ENCODE measurements at regions not wholly inside any gene's neighbourhood (a gene's known extent, or its start where the extent isn't known, plus 50 kb on each side); places are given as distances from the start of the nearest gene placed in this dataset.

DNA sequence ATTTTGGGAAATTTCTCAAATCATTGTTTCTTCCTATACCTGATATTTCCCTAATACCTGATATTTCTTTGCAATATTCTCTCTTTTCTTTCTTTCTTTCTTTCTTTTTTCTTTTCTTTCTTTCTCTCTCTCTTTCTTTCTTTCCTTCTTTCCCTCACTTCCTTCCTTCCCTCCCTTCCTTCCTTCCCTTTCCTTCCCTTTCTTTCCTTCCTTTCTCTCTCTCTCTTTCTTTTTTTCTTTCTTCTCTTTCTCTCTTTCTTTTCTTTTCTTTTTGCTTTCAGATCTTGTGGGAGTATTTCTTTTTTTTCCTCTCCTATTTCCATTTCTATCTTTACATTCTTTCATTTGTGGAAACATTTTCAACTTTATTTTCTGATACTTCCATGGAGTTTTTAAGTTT lies 76.1 kb upstream of the ANKEF1 start:
- peaks cover 1% of the 10 kb centered on the region for H3K9me3 ChIP-seq (ENCODE audit: control insufficient read depth, low read length)
- H3K27ac ChIP-seq (ENCODE audit: low read depth in 1 of 2, low read length in 2 of 2), result no peak overlapping the region
- no peaks in the 10 kb centered on the region for H3K4me1 ChIP-seq (ENCODE audit: control insufficient read depth in 1 of 2, insufficient read depth in 2 of 2, low read length in 2 of 2)
- ATAC-seq (ENCODE audit: low FRiP score) (no peak), DNase-seq (no peak)
- no peaks in the 10 kb centered on the region for H3K36me3 ChIP-seq (ENCODE audit: control insufficient read depth in 1 of 2, insufficient read depth in 2 of 2, low read length in 1 of 2)
- intact Hi-C loops (cut with DNase I), result no loop called here
- no peak overlapping the region for H3K4me3 ChIP-seq (ENCODE audit: low read length in 2 of 2)
- no peaks in the 10 kb centered on the region for H3K27me3 ChIP-seq (ENCODE audit: control insufficient read depth in 1 of 2, insufficient read depth in 2 of 2, low read length in 1 of 2)

DNA sequence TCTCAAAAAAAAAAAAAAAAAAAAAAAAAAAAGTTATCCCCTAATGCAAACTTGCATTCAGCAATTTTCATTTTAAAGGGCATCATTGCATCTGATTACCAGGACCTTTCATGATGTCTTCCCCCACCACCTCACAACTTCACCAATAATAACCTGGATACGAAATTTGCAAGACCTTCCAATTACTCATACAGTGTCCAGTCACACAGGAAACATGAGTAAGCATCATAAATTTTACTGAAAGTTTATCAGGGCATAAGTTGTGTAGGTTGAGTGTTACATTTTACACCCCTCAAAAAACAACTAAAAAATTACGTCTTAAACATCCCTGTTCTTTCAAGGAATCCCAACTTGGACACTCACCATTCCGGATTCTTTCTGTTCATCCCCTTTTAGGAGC lies 79.1 kb upstream of the ANKEF1 start:
- no peak for ATAC-seq (ENCODE audit: low FRiP score)
- no peaks in the 10 kb centered on the region for H3K36me3 ChIP-seq (ENCODE audit: control insufficient read depth in 1 of 2, insufficient read depth in 2 of 2, low read length in 1 of 2)
- WGBS, 2 donors, result 59% methylated on average over 3 of the region's 3 CpGs
- intact Hi-C loops (cut with DNase I), result no loop called here
- H3K4me1 ChIP-seq (ENCODE audit: control insufficient read depth in 1 of 2, insufficient read depth in 2 of 2, low read length in 2 of 2), result no peaks in the 10 kb centered on the region
- no peaks in the 10 kb centered on the region for H3K9me3 ChIP-seq (ENCODE audit: control insufficient read depth, low read length)
- no peak overlapping the region for H3K4me3 ChIP-seq (ENCODE audit: low read length in 2 of 2)
- H3K27ac ChIP-seq (ENCODE audit: low read depth in 1 of 2, low read length in 2 of 2), result no peak overlapping the region
- no peaks in the 10 kb centered on the region for H3K27me3 ChIP-seq (ENCODE audit: control insufficient read depth in 1 of 2, insufficient read depth in 2 of 2, low read length in 1 of 2)
- DNase-seq, result no peak

DNA sequence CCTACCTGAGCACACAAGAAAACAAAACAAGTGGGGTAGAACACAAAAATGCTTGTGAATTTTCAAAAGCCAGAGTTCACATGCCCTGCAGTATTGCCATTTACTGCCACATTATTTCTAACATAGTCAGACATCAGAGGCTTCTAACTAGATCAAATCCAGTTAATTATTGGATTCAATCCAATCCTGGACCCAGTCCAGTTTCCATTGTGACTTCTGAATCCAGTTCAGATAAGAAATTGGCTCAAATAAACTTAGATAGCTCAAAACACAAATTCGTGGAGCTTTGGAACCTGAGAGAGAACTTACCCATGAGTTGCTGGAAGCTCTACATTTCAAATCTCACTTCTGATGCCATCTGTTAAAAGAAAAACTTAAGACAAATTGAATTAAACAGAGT lies 85.2 kb upstream of the ANKEF1 start:
- H3K4me3 ChIP-seq (ENCODE audit: low read length in 2 of 2), result no peak overlapping the region
- DNase-seq (no peak), ATAC-seq (ENCODE audit: low FRiP score) (no peak)
- no peaks in the 10 kb centered on the region for H3K27me3 ChIP-seq (ENCODE audit: control insufficient read depth in 1 of 2, insufficient read depth in 2 of 2, low read length in 1 of 2)
- H3K9me3 ChIP-seq (ENCODE audit: control insufficient read depth, low read length), result no peaks in the 10 kb centered on the region
- no peaks in the 10 kb centered on the region for H3K4me1 ChIP-seq (ENCODE audit: control insufficient read depth in 1 of 2, insufficient read depth in 2 of 2, low read length in 2 of 2)
- intact Hi-C loops (cut with DNase I), result no loop called here
- no peaks in the 10 kb centered on the region for H3K36me3 ChIP-seq (ENCODE audit: control insufficient read depth in 1 of 2, insufficient read depth in 2 of 2, low read length in 1 of 2)
- H3K27ac ChIP-seq (ENCODE audit: low read depth in 1 of 2, low read length in 2 of 2), result no peak overlapping the region
- WGBS, 2 donors, result 0 to 3% methylated on average over 1 of the region's 1 CpG

DNA sequence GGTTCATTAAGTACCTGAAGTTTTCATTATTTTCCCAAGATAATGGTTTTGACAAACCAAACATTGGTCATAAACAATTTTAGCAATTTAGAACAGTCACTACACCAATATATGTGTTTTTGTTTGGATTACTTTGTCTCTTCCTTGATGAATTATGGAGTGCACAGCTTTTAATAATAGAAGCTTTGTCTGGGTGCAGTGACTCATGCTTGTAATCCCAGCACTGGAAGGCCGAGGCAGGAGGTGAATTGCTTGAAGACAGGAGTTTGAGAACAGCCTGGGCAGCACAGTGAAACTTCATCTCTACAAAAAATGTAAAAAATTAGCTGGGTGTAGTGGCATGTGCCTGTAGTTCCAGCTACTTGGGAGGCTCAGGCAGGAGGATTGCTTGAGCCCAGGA lies 89.4 kb upstream of the ANKEF1 start:
- no peak overlapping the region for H3K4me3 ChIP-seq (ENCODE audit: low read length in 2 of 2)
- no peak overlapping the region for H3K27ac ChIP-seq (ENCODE audit: low read depth in 1 of 2, low read length in 2 of 2)
- DNase-seq, result no peak
- H3K9me3 ChIP-seq (ENCODE audit: control insufficient read depth, low read length), result peaks cover 1% of the 10 kb centered on the region
- intact Hi-C loops (cut with DNase I), result no loop called here
- no peaks in the 10 kb centered on the region for H3K36me3 ChIP-seq (ENCODE audit: control insufficient read depth in 1 of 2, insufficient read depth in 2 of 2, low read length in 1 of 2)
- H3K4me1 ChIP-seq (ENCODE audit: control insufficient read depth in 1 of 2, insufficient read depth in 2 of 2, low read length in 2 of 2), result no peaks in the 10 kb centered on the region
- no peaks in the 10 kb centered on the region for H3K27me3 ChIP-seq (ENCODE audit: control insufficient read depth in 1 of 2, insufficient read depth in 2 of 2, low read length in 1 of 2)
- ATAC-seq (ENCODE audit: low FRiP score), result no peak
- 32 to 46% methylated on average over 1 of the region's 1 CpG for WGBS, 2 donors

DNA sequence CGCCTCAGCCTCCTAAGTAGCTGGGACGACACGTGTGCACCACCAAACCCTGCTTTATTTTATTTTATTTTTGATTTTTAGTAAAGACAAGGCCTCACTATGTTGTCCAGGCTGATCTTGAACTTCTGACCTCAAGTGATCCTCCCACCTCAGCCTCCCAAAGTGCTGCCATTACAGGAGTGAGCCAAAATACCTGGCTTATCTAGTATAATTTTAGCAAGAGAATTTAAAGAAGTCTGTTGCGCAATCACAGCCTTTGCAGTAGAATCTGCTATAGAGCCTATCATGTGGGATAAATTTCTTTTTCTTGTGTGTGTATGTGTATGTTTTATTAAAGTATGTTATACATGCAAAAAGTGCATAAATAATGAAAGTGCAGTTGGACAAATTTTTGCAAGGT lies 92.1 kb upstream of the ANKEF1 start:
- Histone ChIP-seq H3K36me3 (ENCODE audit: control insufficient read depth in 1 of 2, insufficient read depth in 2 of 2, low read length in 1 of 2) (no peaks in the 10 kb centered on the region), H3K27ac (ENCODE audit: low read depth in 1 of 2, low read length in 2 of 2) (no peak overlapping the region), H3K9me3 (ENCODE audit: control insufficient read depth, low read length) (peaks cover 4% of the 10 kb centered on the region), H3K27me3 (ENCODE audit: control insufficient read depth in 1 of 2, insufficient read depth in 2 of 2, low read length in 1 of 2) (no peaks in the 10 kb centered on the region), H3K4me3 (ENCODE audit: low read length in 2 of 2) (no peak overlapping the region), H3K4me1 (ENCODE audit: control insufficient read depth in 1 of 2, insufficient read depth in 2 of 2, low read length in 2 of 2) (no peaks in the 10 kb centered on the region)
- ATAC-seq (ENCODE audit: low FRiP score), result no peak
- no peak for DNase-seq
- WGBS, 2 donors, result 83 to 89% methylated on average over 4 of the region's 4 CpGs
- intact Hi-C loops (cut with DNase I), result no loop called here

DNA sequence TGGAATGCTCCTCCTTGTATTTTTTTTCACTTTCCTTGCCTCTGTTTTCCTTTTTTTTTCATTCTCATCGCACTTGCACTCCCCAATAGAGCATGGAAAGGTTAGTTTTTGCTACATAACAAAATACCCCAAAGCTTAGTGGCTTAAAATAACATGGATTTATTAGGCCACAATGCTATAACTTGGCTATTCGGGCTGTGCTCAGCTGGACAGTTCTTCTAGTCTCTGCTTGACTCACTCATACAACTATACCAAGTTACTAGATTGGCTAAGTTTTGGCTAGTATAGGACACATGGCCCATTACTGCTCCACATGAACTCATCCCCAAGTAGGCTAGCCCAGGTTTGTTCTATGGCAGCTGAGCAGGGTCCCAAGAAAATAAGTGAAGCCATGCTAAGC lies 94.5 kb upstream of the ANKEF1 start:
- WGBS, 2 donors, result 80 to 84% methylated on average over 2 of the region's 2 CpGs

DNA sequence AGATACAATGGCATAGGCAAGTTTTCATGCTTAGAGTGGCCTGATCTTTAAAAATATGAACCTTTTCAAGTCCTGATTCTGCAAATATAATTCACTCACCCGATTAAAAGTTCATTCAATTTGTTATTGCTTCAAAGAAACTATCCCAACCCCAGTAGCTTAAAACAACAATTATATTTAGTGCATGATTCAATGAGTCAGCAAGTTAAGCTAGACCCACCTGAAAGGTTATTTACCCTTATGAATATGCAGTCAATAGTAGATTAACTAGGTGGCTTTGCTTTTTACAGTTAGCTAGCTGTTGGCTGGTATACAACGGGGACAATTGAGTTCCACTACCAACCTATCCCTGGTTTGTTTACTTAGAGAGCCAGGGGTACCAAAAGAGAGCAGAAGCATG lies 95.6 kb upstream of the ANKEF1 start:
- DNase-seq, result no peak
- Histone ChIP-seq H3K27me3 (ENCODE audit: control insufficient read depth in 1 of 2, insufficient read depth in 2 of 2, low read length in 1 of 2) (no peaks in the 10 kb centered on the region), H3K9me3 (ENCODE audit: control insufficient read depth, low read length) (peaks cover 4% of the 10 kb centered on the region), H3K4me3 (ENCODE audit: low read length in 2 of 2) (no peak overlapping the region), H3K4me1 (ENCODE audit: control insufficient read depth in 1 of 2, insufficient read depth in 2 of 2, low read length in 2 of 2) (no peaks in the 10 kb centered on the region), H3K36me3 (ENCODE audit: control insufficient read depth in 1 of 2, insufficient read depth in 2 of 2, low read length in 1 of 2) (no peaks in the 10 kb centered on the region), H3K27ac (ENCODE audit: low read depth in 1 of 2, low read length in 2 of 2) (no peak overlapping the region)
- intact Hi-C loops (cut with DNase I), result no loop called here
- ATAC-seq (ENCODE audit: low FRiP score), result no peak
- 72 to 86% methylated on average over 2 of the region's 2 CpGs for WGBS, 2 donors

More for the DNA sequence above, 94.5 kb upstream of the ANKEF1 start:
- DNase-seq (no peak), ATAC-seq (ENCODE audit: low FRiP score) (no peak)
- peaks cover 4% of the 10 kb centered on the region for H3K9me3 ChIP-seq (ENCODE audit: control insufficient read depth, low read length)
- H3K27me3 ChIP-seq (ENCODE audit: control insufficient read depth in 1 of 2, insufficient read depth in 2 of 2, low read length in 1 of 2), result no peaks in the 10 kb centered on the region
- H3K4me1 ChIP-seq (ENCODE audit: control insufficient read depth in 1 of 2, insufficient read depth in 2 of 2, low read length in 2 of 2), result no peaks in the 10 kb centered on the region
- intact Hi-C loops (cut with DNase I), result no loop called here
- H3K27ac ChIP-seq (ENCODE audit: low read depth in 1 of 2, low read length in 2 of 2), result no peak overlapping the region
- no peak overlapping the region for H3K4me3 ChIP-seq (ENCODE audit: low read length in 2 of 2)
- H3K36me3 ChIP-seq (ENCODE audit: control insufficient read depth in 1 of 2, insufficient read depth in 2 of 2, low read length in 1 of 2), result no peaks in the 10 kb centered on the region

DNA sequence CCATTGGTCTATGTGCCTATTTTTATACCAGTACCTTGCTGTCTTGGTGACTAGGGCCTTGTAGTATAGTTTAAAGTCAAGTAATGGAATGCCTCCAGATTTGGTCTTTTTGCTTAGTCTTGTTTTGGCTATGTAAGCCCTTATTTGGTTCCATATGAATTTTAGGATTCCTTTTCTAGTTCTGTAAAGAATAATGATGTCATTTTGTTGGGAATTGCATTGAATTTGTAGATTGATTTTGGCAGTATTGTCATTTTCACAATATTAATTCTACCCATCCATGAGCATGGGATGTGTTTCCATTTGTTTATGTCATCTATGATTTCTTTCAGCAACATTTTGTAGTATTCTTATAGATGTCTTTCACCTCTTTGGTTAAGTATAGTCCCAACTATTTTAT lies 96.4 kb upstream of the PAK5 start:
- H3K27me3 ChIP-seq (ENCODE audit: control insufficient read depth in 1 of 2, insufficient read depth in 2 of 2, low read length in 1 of 2), result no peaks in the 10 kb centered on the region
- H3K4me3 ChIP-seq (ENCODE audit: low read length in 2 of 2), result no peak overlapping the region
- H3K4me1 ChIP-seq (ENCODE audit: control insufficient read depth in 1 of 2, insufficient read depth in 2 of 2, low read length in 2 of 2), result no peaks in the 10 kb centered on the region
- no peak for ATAC-seq (ENCODE audit: low FRiP score)
- no peak overlapping the region for H3K27ac ChIP-seq (ENCODE audit: low read depth in 1 of 2, low read length in 2 of 2)
- DNase-seq, result no peak
- peaks cover 1% of the 10 kb centered on the region for H3K9me3 ChIP-seq (ENCODE audit: control insufficient read depth, low read length)
- intact Hi-C loops (cut with DNase I), result no loop called here
- no peaks in the 10 kb centered on the region for H3K36me3 ChIP-seq (ENCODE audit: control insufficient read depth in 1 of 2, insufficient read depth in 2 of 2, low read length in 1 of 2)

DNA sequence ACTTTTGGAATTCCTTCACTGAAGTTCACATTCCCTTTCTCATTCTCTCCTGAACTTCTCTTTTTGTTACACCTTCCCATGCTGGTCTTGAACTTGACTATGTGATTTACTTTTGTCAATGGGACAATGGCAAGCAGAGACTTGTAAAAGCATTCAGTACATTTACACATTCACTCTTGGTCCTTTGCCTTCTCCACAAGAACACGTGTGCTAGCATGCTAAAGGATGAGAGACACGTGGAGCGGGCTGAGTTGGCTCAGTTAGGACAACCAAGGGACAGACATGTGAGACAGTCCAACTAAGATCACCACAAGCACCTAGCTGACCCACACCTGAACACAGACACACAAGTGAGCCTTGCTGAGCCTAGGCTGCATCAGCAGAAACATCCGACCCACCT lies 91.3 kb upstream of the PAK5 start:
- ATAC-seq (ENCODE audit: low FRiP score), result no peak
- WGBS, 2 donors, result 76 to 86% methylated on average over 4 of the region's 4 CpGs

DNA sequence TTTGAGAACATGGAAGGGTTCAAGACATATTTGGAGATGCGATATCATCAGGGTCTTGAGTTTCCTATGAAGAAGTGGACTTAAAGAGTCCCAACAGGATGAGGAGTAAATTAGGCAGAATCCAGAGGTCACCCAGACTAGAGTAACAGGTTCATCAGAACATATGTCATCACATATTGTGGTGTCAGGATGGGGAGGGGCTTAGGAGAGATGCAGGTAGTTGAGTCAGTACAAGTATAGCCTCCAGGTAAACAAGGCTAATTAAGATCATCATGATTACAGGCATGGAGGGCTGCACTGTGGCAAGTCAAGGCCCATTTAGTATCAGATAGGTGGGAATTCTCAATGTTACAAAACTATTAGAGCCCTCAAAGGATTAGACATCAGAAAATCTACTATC lies 90.1 kb upstream of the PAK5 start:
- Histone ChIP-seq H3K27me3 (ENCODE audit: control insufficient read depth in 1 of 2, insufficient read depth in 2 of 2, low read length in 1 of 2) (no peaks in the 10 kb centered on the region), H3K27ac (ENCODE audit: low read depth in 1 of 2, low read length in 2 of 2) (no peak overlapping the region), H3K4me1 (ENCODE audit: control insufficient read depth in 1 of 2, insufficient read depth in 2 of 2, low read length in 2 of 2) (no peaks in the 10 kb centered on the region), H3K4me3 (ENCODE audit: low read length in 2 of 2) (no peak overlapping the region), H3K9me3 (ENCODE audit: control insufficient read depth, low read length) (no peaks in the 10 kb centered on the region), H3K36me3 (ENCODE audit: control insufficient read depth in 1 of 2, insufficient read depth in 2 of 2, low read length in 1 of 2) (no peaks in the 10 kb centered on the region)
- DNase-seq, result no peak
- ATAC-seq (ENCODE audit: low FRiP score), result no peak
- 88 to 96% methylated on average over 1 of the region's 1 CpG for WGBS, 2 donors
- intact Hi-C loops (cut with DNase I), result no loop called here

More for the DNA sequence above, 91.3 kb upstream of the PAK5 start:
- no peak overlapping the region for H3K4me3 ChIP-seq (ENCODE audit: low read length in 2 of 2)
- H3K4me1 ChIP-seq (ENCODE audit: control insufficient read depth in 1 of 2, insufficient read depth in 2 of 2, low read length in 2 of 2), result no peaks in the 10 kb centered on the region
- DNase-seq, result no peak
- H3K9me3 ChIP-seq (ENCODE audit: control insufficient read depth, low read length), result no peaks in the 10 kb centered on the region
- H3K27ac ChIP-seq (ENCODE audit: low read depth in 1 of 2, low read length in 2 of 2), result no peak overlapping the region
- H3K36me3 ChIP-seq (ENCODE audit: control insufficient read depth in 1 of 2, insufficient read depth in 2 of 2, low read length in 1 of 2), result no peaks in the 10 kb centered on the region
- no peaks in the 10 kb centered on the region for H3K27me3 ChIP-seq (ENCODE audit: control insufficient read depth in 1 of 2, insufficient read depth in 2 of 2, low read length in 1 of 2)
- intact Hi-C loops (cut with DNase I), result no loop called here
